SK-N-SH (cell line): ENCODE measurements at regions not wholly inside any gene's neighbourhood (a gene's known extent, or its start where the extent isn't known, plus 50 kb on each side); places are given as distances from the start of the nearest gene placed in this dataset.

Experiments
- EP300 ChIP-seq, 2 experiments: IDR thresholded peaks; 2 replicates each; pipeline versions ENCODE4 v1.4.0 to v1.6.1; 2012; ENCODE audit warnings: borderline replicate concordance in 1 of 2, low read depth in 1 of 2, low read length in 1 of 2
- FOXJ3 ChIP-seq: sonication (generic); formaldehyde crosslinking; IDR thresholded peaks from 2 replicates; pipeline ENCODE4 v1.5.1; 2020; ENCODE audit warnings: mild to moderate bottlenecking, missing genetic modification reagents
- GABPA ChIP-seq: IDR thresholded peaks from 2 replicates; pipeline ENCODE4 v1.4.0; 2012; ENCODE audit warnings: low read depth, mild to moderate bottlenecking
- POLR2AphosphoS5 ChIP-seq: IDR thresholded peaks from 2 replicates; pipeline ENCODE4 v1.6.1; 2012; ENCODE audit warnings: low read depth, low read length
- RCOR1 ChIP-seq: fragments of 150-350 bp; IDR thresholded peaks from 2 replicates; pipeline ENCODE4 v1.6.1; 2017; ENCODE audit warnings: antibody characterized with exemption, low read length
- TF ChIP-seq, protein P1 (sequence below): fragments of 200-600 bp; sonication (generic); IDR thresholded peaks from 2 replicates; pipeline ENCODE4 v1.6.1; 2017; ENCODE audit warnings: antibody characterized with exemption, mild to moderate bottlenecking, moderate library complexity
- TF ChIP-seq, protein P2 (sequence below): IDR thresholded peaks from 2 replicates; pipeline ENCODE4 v1.4.0; 2012; ENCODE audit warnings: low read depth

DNA sequence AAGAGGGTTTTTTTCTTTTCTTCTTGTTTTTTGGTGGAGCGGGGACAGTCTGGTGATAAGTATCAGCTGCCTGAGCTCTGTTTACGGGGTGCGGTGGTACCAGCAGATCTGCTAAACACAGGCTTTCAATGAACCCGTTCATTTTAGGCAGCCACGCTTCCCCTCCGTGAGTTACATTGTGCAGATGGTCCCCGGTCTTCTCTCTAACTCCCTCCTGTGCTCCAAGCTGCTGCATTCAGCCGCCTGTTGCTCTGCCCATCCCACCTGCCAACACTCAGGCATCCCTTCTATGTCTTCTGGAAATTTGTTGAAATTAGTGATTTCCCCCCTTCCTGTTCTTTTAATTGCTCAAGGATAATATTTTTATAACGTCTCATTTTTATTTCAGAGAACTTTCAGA, 82.1 kb upstream of the ELAC2 start:
- no peak for TF ChIP-seq EP300 (IDR thresholded peaks at IDR 0.05; ENCODE audit: borderline replicate concordance in 1 of 2, low read depth in 1 of 2, low read length in 1 of 2)
- no peak for TF ChIP-seq POLR2AphosphoS5
- TF ChIP-seq, protein P1, sequence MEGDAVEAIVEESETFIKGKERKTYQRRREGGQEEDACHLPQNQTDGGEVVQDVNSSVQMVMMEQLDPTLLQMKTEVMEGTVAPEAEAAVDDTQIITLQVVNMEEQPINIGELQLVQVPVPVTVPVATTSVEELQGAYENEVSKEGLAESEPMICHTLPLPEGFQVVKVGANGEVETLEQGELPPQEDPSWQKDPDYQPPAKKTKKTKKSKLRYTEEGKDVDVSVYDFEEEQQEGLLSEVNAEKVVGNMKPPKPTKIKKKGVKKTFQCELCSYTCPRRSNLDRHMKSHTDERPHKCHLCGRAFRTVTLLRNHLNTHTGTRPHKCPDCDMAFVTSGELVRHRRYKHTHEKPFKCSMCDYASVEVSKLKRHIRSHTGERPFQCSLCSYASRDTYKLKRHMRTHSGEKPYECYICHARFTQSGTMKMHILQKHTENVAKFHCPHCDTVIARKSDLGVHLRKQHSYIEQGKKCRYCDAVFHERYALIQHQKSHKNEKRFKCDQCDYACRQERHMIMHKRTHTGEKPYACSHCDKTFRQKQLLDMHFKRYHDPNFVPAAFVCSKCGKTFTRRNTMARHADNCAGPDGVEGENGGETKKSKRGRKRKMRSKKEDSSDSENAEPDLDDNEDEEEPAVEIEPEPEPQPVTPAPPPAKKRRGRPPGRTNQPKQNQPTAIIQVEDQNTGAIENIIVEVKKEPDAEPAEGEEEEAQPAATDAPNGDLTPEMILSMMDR = no peak
- no peak for TF ChIP-seq FOXJ3 (CRISPR knock-in tag)
- TF ChIP-seq, protein P2, sequence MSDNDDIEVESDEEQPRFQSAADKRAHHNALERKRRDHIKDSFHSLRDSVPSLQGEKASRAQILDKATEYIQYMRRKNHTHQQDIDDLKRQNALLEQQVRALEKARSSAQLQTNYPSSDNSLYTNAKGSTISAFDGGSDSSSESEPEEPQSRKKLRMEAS = no peak
- no peak for TF ChIP-seq RCOR1
- no peak for TF ChIP-seq GABPA
